ENCODE measurements at regions not wholly inside any gene's neighbourhood (a gene's known extent, or its start where the extent isn't known, plus 50 kb on each side); places are given as distances from the start of the nearest gene placed in this dataset.

DNA sequence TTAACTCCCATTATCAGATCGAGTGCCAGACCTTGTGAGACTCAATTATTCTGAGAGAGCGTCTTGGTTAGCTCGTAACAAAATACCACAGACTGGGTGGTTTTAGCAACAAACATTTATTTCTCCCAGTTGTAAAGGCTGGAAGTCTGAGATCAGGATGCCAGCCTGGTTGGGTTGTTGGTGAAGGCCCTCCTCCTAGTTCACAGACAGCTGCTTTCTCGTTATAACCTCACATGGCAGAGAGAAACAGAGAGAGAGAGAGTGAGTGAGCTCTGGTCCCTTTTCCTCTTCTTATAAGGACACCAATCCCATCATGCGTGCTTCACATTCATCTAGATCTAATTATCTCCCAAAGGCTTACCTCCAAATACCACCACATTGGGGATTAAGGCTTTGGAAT is 114.2 kb upstream of the SLC24A2 start:
- H3K79me2 ChIP-seq (ENCODE audit: control insufficient read depth, insufficient read depth, low read length), result no peaks in the 10 kb centered on the region
- H3K9me3 ChIP-seq (replicated peaks; ENCODE audit: control insufficient read depth, insufficient read depth, low read depth, low read length), result no peaks in the 10 kb centered on the region
- TF ChIP-seq CREM (IDR thresholded peaks at IDR 0.05; ENCODE audit: low read depth) (no peak), RBBP5 (IDR thresholded peaks at IDR 0.05; ENCODE audit: borderline replicate concordance, insufficient read depth, low read length, poor library complexity, severe bottlenecking) (no peak), ZNF77 (CRISPR knock-in tag; IDR thresholded peaks at IDR 0.05) (no peak), ZFP91 (CRISPR knock-in tag; IDR thresholded peaks at IDR 0.05) (no peak), ZFPM2 (CRISPR knock-in tag; IDR thresholded peaks at IDR 0.05) (no peak), KDM4B (IDR thresholded peaks at IDR 0.05; ENCODE audit: borderline replicate concordance in 2 of 2, low read depth in 1 of 2) (no peak), TFAM (CRISPR knock-in tag; conservative IDR thresholded peaks at IDR 0.05) (no peak), SIN3A (IDR thresholded peaks at IDR 0.05; ENCODE audit: borderline replicate concordance in 2 of 2, control insufficient read depth in 1 of 2, low read depth in 2 of 2, low read length in 2 of 2) (no peak), ZFP1 (CRISPR knock-in tag; IDR thresholded peaks at IDR 0.05) (no peak), NR2F6 (CRISPR knock-in tag; IDR thresholded peaks at IDR 0.05) (no peak), FOXJ2 (tag; IDR thresholded peaks at IDR 0.05) (no peak), PURB (CRISPR knock-in tag; IDR thresholded peaks at IDR 0.05; ENCODE audit: low read depth) (no peak), CBX3 (IDR thresholded peaks at IDR 0.05; ENCODE audit: borderline replicate concordance in 1 of 2, low read length in 2 of 2) (no peak)
- TF ChIP-seq, protein P1, sequence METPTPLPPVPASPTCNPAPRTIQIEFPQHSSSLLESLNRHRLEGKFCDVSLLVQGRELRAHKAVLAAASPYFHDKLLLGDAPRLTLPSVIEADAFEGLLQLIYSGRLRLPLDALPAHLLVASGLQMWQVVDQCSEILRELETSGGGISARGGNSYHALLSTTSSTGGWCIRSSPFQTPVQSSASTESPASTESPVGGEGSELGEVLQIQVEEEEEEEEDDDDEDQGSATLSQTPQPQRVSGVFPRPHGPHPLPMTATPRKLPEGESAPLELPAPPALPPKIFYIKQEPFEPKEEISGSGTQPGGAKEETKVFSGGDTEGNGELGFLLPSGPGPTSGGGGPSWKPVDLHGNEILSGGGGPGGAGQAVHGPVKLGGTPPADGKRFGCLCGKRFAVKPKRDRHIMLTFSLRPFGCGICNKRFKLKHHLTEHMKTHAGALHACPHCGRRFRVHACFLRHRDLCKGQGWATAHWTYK (CRISPR knock-in tag; IDR thresholded peaks at IDR 0.05), result no peak
- TF ChIP-seq, protein P2, sequence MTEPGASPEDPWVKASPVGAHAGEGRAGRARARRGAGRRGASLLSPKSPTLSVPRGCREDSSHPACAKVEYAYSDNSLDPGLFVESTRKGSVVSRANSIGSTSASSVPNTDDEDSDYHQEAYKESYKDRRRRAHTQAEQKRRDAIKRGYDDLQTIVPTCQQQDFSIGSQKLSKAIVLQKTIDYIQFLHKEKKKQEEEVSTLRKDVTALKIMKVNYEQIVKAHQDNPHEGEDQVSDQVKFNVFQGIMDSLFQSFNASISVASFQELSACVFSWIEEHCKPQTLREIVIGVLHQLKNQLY (CRISPR knock-in tag; conservative IDR thresholded peaks at IDR 0.05), result no peak
- in situ Hi-C loops (cut with MboI) (no loop called here), intact Hi-C loops (cut with micrococcal nuclease) (no loop called here)
- H3K4me1 ChIP-seq (replicated peaks in 1 of 2; ENCODE audit: control insufficient read depth in 2 of 2, insufficient read depth in 2 of 2, low read length in 2 of 2), result peaks cover 0 to 12% of the 10 kb centered on the region in 2 experiments; a peak in 2 of 5 replicates
- H4K20me1 ChIP-seq (replicated peaks; ENCODE audit: control insufficient read depth, insufficient read depth, low read length), result no peaks in the 10 kb centered on the region
- no TSS peak for BruUV-seq (replicated peaks)
- no peak for ATAC-seq
- 32% methylated on average over 5 of the region's 5 CpGs for WGBS (ENCODE audit: insufficient coverage, low coverage, missing lambda C conversion rate)
- FAIRE-seq, result no peak
- no peak overlapping the region for H3K27ac ChIP-seq (ENCODE audit: extremely low read depth, low read depth, low read length)
- H3K27me3 ChIP-seq (ENCODE audit: control insufficient read depth in 2 of 2, insufficient read depth in 2 of 2, low read length in 2 of 2), result no peaks in the 10 kb centered on the region
- H3K36me3 ChIP-seq (ENCODE audit: control insufficient read depth, insufficient read depth, low read length), result no peaks in the 10 kb centered on the region
- no peaks in the 10 kb centered on the region for H3K9me1 ChIP-seq (ENCODE audit: control insufficient read depth, insufficient read depth, low read length)
- ChIA-PET POLR2A (no interaction called here), CTCF (ENCODE audit: low intra/inter-chr PET ratio) (no interaction called here)
- H3K4me3 ChIP-seq, result no peak overlapping the region
- H3K4me2 ChIP-seq (ENCODE audit: insufficient read depth, low read length), result no peak overlapping the region
- H2AFZ ChIP-seq (ENCODE audit: low read depth, low read length), result no peak overlapping the region
- no peak for DNase-seq (ENCODE audit: extremely low read depth in 1 of 4, low spot score in 3 of 4)
- H3K9ac ChIP-seq (ENCODE audit: insufficient read depth in 1 of 2, low read depth in 2 of 2, low read length in 2 of 2), result no peak overlapping the region
